ENCODE measurements at regions not wholly inside any gene's neighbourhood (a gene's known extent, or its start where the extent isn't known, plus 50 kb on each side); places are given as distances from the start of the nearest gene placed in this dataset.

DNA sequence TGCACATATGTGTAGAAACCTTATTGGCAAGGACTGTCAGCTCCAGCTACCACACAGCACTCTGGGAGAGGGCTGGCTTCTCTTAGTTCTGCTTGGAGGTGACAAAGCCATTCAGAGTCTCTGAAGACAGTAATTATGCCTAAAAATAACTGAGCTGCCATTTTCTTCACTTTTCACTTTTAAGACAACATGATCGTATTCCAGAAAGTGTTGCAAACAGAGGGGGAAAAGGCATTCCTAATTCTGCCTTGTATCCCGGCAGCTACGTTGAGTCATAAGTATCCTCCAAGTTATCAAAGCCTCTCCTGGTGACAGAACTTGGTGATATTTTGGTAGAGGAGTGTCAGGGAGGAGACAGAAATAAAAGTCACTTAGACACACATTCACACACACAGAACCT lies 327.7 kb downstream of the HAPSTR1 start (continued):
- no peak for TF ChIP-seq AFF4 (CRISPR knock-in tag; IDR thresholded peaks at IDR 0.05)

DNA sequence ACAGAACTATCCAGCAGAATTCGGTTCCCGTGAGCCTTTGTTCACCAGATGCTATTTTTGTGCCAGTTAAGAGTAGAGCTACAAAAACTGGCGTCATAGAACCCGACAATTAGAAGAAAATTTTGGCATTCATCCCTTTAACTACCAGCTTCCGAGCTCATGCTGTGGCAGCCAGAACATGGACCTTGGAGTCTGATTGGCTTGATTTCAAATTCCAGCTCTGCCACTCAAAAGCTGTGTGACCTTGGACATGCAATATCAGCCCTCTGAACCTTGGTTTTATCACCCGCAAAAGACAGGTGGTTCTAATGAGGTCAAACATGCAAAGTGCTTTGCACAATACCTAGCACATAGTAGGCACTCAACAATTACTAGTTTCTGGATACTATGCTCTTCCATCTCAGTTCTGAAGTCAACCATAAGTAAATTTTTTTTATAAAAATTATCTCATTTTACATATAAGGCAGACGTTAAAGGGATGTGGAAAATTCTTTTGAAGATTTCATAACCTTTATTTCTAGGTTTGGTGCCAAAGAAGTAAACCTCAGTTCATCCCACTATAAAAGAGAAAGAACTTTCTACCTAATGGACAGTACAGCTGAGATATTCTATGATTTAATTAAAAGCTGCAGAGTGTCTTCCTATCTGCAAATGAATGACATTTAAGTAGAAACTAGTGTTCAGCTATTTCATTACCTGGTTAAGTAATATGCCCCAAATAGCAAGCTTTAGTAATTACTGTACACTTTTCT lies 331.5 kb downstream of the HAPSTR1 start:
- FAIRE-seq = no peak
- CTCF ChIA-PET (ENCODE audit: low intra/inter-chr PET ratio) = no interaction called here

More for the DNA sequence above, 331.5 kb downstream of the HAPSTR1 start:
- no peak for DNase-seq (ENCODE audit: extremely low read depth in 1 of 4, low spot score in 3 of 4)
- TF ChIP-seq CBFA2T2 (conservative IDR thresholded peaks at IDR 0.05) = no peak
- ATAC-seq = no peak
- no peaks in the 10 kb centered on the region for H4K20me1 ChIP-seq (replicated peaks; ENCODE audit: control insufficient read depth, insufficient read depth, low read length)
- intact Hi-C loops (cut with micrococcal nuclease) = no loop called here
- POLR2A ChIA-PET = interaction anchor here (0.6 to 1.1 kb wide), 2 partner anchors 14 to 25 kb away, joined by 3 read pairs; no protein-coding TSS in a partner anchor
- no peak overlapping the region for H3K4me2 ChIP-seq (ENCODE audit: insufficient read depth, low read length)
- BruUV-seq (replicated peaks) = no TSS peak
- no peak overlapping the region for H3K4me3 ChIP-seq
- WGBS (ENCODE audit: insufficient coverage, low coverage, missing lambda C conversion rate) = 0% methylated on average over 7 of the region's 7 CpGs
- no peak overlapping the region for H3K9ac ChIP-seq (ENCODE audit: insufficient read depth in 1 of 2, low read depth in 2 of 2, low read length in 2 of 2)
- no peak overlapping the region for H2AFZ ChIP-seq (ENCODE audit: low read depth, low read length)
- no peak overlapping the region for H3K27ac ChIP-seq (ENCODE audit: extremely low read depth, low read depth, low read length)
- H3K27me3 ChIP-seq (ENCODE audit: control insufficient read depth in 2 of 2, insufficient read depth in 2 of 2, low read length in 2 of 2) = no peaks in the 10 kb centered on the region; a peak in 1 of 5 replicates
- H3K79me2 ChIP-seq (ENCODE audit: control insufficient read depth, insufficient read depth, low read length) = no peaks in the 10 kb centered on the region
- H3K9me1 ChIP-seq (ENCODE audit: control insufficient read depth, insufficient read depth, low read length) = no peaks in the 10 kb centered on the region
- in situ Hi-C loops (cut with MboI) = no loop called here
- no peaks in the 10 kb centered on the region for H3K4me1 ChIP-seq (replicated peaks in 1 of 2; ENCODE audit: control insufficient read depth in 2 of 2, insufficient read depth in 2 of 2, low read length in 2 of 2)
- no peaks in the 10 kb centered on the region for H3K9me3 ChIP-seq (replicated peaks; ENCODE audit: control insufficient read depth, insufficient read depth, low read depth, low read length)
- no peaks in the 10 kb centered on the region for H3K36me3 ChIP-seq (ENCODE audit: control insufficient read depth, insufficient read depth, low read length)
